Suprapubic skin (tissue), 4 donors: ENCODE measurements at regions not wholly inside any gene's neighbourhood (a gene's known extent, or its start where the extent isn't known, plus 50 kb on each side); places are given as distances from the start of the nearest gene placed in this dataset.

ENCODE experiments used
- CTCF ChIP-seq, 2 donors: fragments of 200-600 bp in 1 of 2; fragments of 450-650 bp in 1 of 2; sonication (generic) in 1 of 2; IDR thresholded peaks; one replicate each; pipeline ENCODE4 v1.5.1; 2016 to 2019; ENCODE audit warnings: antibody characterized with exemption in 2 of 2, mild to moderate bottlenecking in 1 of 2, moderate library complexity in 1 of 2
- EP300 ChIP-seq: sonication (generic); formaldehyde crosslinking; IDR thresholded peaks from one replicate; pipeline ENCODE4 v1.6.1; 2017; ENCODE audit warnings: antibody characterized with exemption
- POLR2A ChIP-seq, 2 donors: fragments of 450-650 bp; IDR thresholded peaks; one replicate each; pipeline ENCODE4 v1.6.1; 2017; ENCODE audit warnings: antibody characterized with exemption in 2 of 2, mild to moderate bottlenecking in 2 of 2, moderate library complexity in 2 of 2
- POLR2AphosphoS5 ChIP-seq, 3 donors: sonication (generic); formaldehyde crosslinking; IDR thresholded peaks; one replicate each; pipeline ENCODE4 v1.6.1; 2017; ENCODE audit warnings: antibody characterized with exemption in 3 of 3

- TF ChIP-seq POLR2A (IDR thresholded peaks at IDR 0.05) = no peak
- no peak for TF ChIP-seq CTCF (IDR thresholded peaks at IDR 0.05)
- no peak for TF ChIP-seq POLR2AphosphoS5 (IDR thresholded peaks at IDR 0.05)
- TF ChIP-seq EP300 = no peak
These were observed 166.8 kb upstream of the FREM2 start for GRCh38 chr13:38520041-38520440.
